NCI-H2227 (cell line): ENCODE measurements at regions not wholly inside any gene's neighbourhood (a gene's known extent, or its start where the extent isn't known, plus 50 kb on each side); places are given as distances from the start of the nearest gene placed in this dataset.

Source experiments
- DNase-seq: peaks from one replicate; lab custom pipeline; 2025; ENCODE audit not compliant: unreplicated experiment; lab: John Stamatoyannopoulos, UW

DNA sequence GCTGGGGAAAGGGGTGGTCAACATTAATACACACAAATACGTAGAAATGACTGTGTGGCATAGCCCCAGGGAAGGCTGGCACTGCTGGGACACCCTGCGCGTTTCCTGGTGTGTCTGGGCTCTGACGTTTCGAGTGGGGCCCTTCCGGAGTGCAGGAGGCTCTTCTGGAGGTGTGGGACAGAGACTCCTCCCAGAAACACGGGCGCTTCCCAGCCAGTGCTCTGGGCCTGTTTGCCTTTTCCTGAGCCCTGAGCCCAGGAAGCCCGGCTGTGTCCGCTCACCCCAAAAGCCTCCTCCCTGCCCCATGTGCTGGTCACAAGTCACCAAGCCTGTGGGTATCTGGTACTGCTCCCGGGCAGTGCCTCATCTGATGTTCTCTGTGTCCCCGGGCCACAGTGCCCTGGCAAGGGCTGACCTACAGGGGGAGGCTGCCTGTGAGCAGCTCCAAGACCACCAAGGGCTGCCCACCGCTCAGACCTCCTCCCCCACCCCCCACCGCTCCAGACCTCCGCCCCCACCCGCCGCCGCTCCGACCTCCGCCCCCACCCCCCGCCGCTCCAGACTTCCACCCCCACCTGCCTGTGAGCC lies 1133.3 kb downstream of the BRD1 start:
- DNase-seq: no peak

DNA sequence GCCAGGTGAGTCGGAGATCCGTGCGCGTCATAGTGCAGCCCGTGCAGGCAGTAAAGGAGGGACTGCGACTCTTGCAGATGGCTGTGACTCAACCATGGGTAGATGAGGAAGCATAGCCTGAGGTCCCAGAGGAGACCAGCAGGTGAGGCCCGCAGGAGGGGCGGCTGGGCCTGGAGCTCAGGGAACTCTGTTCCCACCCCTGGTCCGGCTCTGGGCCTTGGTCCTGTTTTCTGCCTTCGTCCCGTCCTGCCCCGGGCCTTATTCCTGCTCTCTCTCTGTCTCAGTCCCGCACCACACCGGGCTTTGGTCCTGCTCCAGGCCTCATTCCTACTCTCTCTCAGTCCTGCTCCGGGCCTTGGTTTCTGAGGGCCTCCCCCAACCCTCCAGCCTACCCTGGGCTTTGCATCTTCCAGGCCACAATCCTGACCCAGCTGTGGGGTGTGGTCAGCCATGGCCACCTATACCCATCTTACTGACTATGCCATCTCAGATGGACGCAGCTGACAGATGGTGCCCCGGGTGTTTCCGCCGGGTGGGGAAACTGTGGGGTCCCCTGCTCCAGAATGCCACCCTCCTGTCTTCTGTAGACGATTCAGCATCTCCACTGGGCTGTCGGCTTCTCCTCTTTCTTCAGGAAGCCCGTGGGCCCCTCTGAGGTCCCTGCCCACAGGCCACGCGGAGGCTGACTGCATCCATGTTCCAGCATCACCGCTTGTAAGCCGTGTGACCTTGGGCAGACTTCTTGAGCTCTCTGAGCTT lies 1134.1 kb downstream of the BRD1 start:
- no peak for DNase-seq

DNA sequence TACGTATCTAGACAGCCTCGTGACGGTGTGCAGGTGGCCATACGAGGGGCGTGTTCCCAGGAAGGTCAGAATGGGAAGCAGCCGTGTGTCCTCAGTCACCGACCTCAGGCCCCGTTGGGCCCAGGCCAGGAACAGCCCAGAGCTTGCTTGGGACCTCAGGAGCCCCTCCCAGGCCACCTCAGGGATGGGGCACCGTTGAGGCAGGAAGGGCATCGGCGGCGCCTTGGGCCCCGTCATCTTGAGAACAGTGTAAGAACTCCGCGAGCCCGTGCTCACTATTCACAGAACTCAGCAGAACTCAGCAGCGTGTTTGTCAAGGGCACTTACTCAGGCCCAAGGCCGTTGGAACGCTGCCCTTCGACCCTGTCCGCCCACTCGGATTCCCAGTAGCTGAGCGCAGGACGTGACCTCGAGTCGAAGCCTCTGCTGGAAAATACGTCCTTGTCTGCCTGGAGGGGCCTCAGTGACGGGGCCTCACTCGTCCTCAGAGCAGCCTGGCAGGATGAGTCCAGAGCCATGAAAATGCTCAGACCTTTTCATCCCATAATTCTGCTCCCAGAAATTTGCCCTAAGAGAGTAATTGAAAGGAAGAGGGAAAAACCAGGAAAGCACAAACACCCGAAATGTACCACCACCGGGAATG lies 1134.8 kb downstream of the BRD1 start:
- no peak for DNase-seq

DNA sequence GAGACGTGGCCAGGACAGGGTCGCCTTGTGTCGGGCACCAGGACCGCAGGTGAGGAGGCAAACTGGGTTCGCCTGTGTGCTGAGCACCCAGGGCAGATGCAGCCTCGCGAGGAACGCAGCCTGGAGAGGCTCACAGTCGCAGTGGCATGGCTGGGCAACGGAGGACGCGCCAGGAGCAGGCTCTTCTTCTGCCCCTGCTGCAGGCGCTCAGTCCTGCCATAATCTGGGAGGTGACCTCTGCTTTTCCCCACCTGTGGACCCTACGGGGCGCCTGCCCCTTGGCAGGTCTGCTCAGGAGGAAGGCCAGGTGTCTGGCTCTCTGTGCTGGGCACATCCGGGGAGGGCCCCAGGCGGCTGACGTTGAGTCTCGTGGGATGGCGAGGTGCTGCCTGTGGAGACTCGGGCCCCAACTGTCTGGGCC lies 1136.2 kb downstream of the BRD1 start:
- no peak for DNase-seq

- DNase-seq: no peak
Measured at GRCh38 chr22:48690583-48691317, 1136.9 kb downstream of the BRD1 start.

GRCh38 chr22:48689206-48689605 lies 1138.5 kb downstream of the BRD1 start:
- DNase-seq: no peak

DNA sequence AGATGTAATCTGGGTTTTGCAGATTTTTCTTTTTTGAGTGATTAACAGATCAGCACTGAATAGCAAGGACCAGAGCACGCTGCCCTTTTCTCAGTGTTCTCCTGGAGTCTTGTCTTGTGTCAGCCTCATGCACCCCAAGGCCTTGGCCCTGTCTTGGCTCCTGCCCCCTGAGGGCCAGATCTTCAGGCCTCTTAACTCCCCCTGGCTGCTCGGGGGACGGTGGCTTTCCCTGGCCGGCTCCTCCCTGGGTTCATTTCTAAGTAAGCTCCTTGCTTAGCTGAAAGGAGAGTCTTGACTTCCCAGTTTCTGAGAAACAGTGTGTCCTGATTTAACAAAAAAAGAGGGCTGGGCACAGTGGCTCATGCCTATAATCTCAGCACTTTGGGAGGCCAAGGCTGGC lies 1139.3 kb downstream of the BRD1 start:
- no peak for DNase-seq

- no peak for DNase-seq
Measured at GRCh38 chr22:48687606-48688005, 1140.1 kb downstream of the BRD1 start.

DNA sequence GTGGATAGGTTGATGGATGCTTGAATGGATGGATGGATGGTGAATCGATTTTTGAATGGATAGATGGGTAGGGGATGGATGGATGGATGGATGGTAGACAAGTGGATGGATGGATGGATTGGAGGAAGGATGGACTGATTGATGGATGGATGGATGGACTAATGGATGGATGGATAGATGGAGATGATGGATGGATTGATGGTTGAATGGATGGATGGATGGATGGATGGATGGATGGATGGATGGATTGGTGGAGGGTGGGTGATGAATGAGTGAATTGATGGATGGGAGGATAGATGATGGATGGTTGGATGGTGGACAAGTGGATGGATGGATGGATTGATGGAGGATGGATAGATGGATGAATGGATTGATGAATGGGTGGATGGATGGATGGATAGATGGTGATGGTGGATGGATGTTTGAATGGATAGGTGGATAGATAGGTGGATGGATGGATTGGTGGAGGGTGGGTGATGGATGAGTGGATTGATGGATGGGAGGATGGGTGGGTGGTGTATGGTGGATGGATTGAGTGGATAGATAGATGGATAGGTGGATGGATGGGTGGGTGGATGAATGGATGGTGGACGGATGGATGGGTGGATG lies 1140.9 kb downstream of the BRD1 start:
- DNase-seq: no peak

GRCh38 chr22:48685767-48686166 lies 1141.9 kb downstream of the BRD1 start:
- DNase-seq: no peak

GRCh38 chr22:48683640-48684039 lies 1144.0 kb downstream of the BRD1 start:
- no peak for DNase-seq

GRCh38 chr22:48682504-48682903 lies 1145.2 kb downstream of the BRD1 start:
- no peak for DNase-seq

GRCh38 chr22:48680601-48681000 lies 1147.1 kb downstream of the BRD1 start:
- no peak for DNase-seq

GRCh38 chr22:48679656-48680555 lies 1147.8 kb downstream of the BRD1 start:
- no peak for DNase-seq

GRCh38 chr22:48678171-48679135 lies 1149.2 kb downstream of the BRD1 start:
- no peak for DNase-seq

GRCh38 chr22:48677621-48678020 lies 1150.1 kb downstream of the BRD1 start:
- no peak for DNase-seq

DNA sequence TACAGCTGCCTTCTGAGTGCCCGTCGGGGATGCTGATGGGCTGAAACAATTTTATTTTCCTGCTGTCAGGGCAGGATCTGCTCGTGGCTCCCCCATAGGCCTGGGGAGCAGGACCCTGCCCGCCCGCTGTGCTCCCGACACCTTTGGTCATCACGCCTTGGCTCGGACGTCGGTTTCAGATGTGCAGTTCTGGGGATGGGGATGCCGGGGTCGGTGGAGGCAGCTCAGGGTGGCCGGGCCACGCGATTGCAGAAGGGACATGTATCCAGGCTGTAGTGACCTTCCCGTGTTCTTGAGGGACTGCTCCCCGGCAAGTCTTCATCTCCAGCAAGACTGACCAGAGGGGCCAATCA lies 1150.5 kb downstream of the BRD1 start:
- DNase-seq: no peak

GRCh38 chr22:48676266-48677167 lies 1151.2 kb downstream of the BRD1 start:
- DNase-seq: no peak
